NCI-H524 treated with DMSO at 0.1 percent for 48 hours (cell line): ENCODE measurements at regions not wholly inside any gene's neighbourhood (a gene's known extent, or its start where the extent isn't known, plus 50 kb on each side); places are given as distances from the start of the nearest gene placed in this dataset.
"Not testable (repeated sequence)": the region's sequence is repeated elsewhere in the genome, so short reads cannot be mapped to it uniquely, and the experiment has no call there.

Experiments used
- DNase-seq: peaks from one replicate; lab custom pipeline; 2025; lab: John Stamatoyannopoulos, UW

- no peak for DNase-seq
These were observed 61.9 kb upstream of the ADGRL2 start for GRCh38 chr1:81738875-81739274.

- DNase-seq, result no peak
These were observed 67.3 kb upstream of the ADGRL2 start for GRCh38 chr1:81733480-81733879.

- no peak for DNase-seq
These were observed 68.7 kb upstream of the ADGRL2 start for GRCh38 chr1:81731989-81732388.

GRCh38 chr1:81730881-81731280, 69.9 kb upstream of the ADGRL2 start:
- no peak for DNase-seq

GRCh38 chr1:81730299-81730698, 70.4 kb upstream of the ADGRL2 start:
- not testable (repeated sequence) for DNase-seq

GRCh38 chr1:81729818-81730217, 70.9 kb upstream of the ADGRL2 start:
- no peak for DNase-seq

- no peak for DNase-seq
These were observed 71.5 kb upstream of the ADGRL2 start for GRCh38 chr1:81729239-81729638.

- no peak for DNase-seq
These were observed 74.9 kb upstream of the ADGRL2 start for GRCh38 chr1:81725823-81726222.

- not testable (repeated sequence) for DNase-seq
These were observed 78.0 kb upstream of the ADGRL2 start for GRCh38 chr1:81722631-81723328.

- DNase-seq, result not testable (repeated sequence)
These were observed 80.5 kb upstream of the ADGRL2 start for GRCh38 chr1:81720256-81720655.

- no peak for DNase-seq
These were observed 83.5 kb upstream of the ADGRL2 start for GRCh38 chr1:81717230-81717629.

GRCh38 chr1:81715391-81715790, 85.3 kb upstream of the ADGRL2 start:
- no peak for DNase-seq

- DNase-seq, result no peak
These were observed 86.1 kb upstream of the ADGRL2 start for GRCh38 chr1:81714636-81715035.

GRCh38 chr1:81712425-81712824, 88.3 kb upstream of the ADGRL2 start:
- DNase-seq, result no peak

GRCh38 chr1:81710857-81711256, 89.9 kb upstream of the ADGRL2 start:
- DNase-seq, result no peak

GRCh38 chr1:81708250-81708649, 92.5 kb upstream of the ADGRL2 start:
- DNase-seq, result no peak

GRCh38 chr1:81706650-81707435, 93.9 kb upstream of the ADGRL2 start:
- no peak for DNase-seq

GRCh38 chr1:81703756-81704463, 96.8 kb upstream of the ADGRL2 start:
- DNase-seq, result no peak

- no peak for DNase-seq
These were observed 97.4 kb upstream of the ADGRL2 start for GRCh38 chr1:81703391-81703755.

- DNase-seq, result no peak
These were observed 97.8 kb upstream of the ADGRL2 start for GRCh38 chr1:81702903-81703302.

GRCh38 chr1:81702079-81702715, 98.5 kb upstream of the ADGRL2 start:
- no peak for DNase-seq

- DNase-seq, result no peak
These were observed 99.8 kb upstream of the ADGRL2 start for GRCh38 chr1:81700728-81701470.
